HG03442 (cell line): ENCODE measurements at regions not wholly inside any gene's neighbourhood (a gene's known extent, or its start where the extent isn't known, plus 50 kb on each side); places are given as distances from the start of the nearest gene placed in this dataset.
"Not testable (repeated sequence)": the region's sequence is repeated elsewhere in the genome, so short reads cannot be mapped to it uniquely, and the experiment has no call there.

Experiments used
- ATAC-seq: cut with Tn5 transposase; IDR thresholded peaks from one replicate; pipeline ENCODE4 v1.9.1; 2021; ENCODE audit warnings: mild to moderate bottlenecking, moderate library complexity; ENCODE audit not compliant: unreplicated experiment

GRCh38 chr16:10272250-10272854 lies 90.1 kb upstream of the GRIN2A start:
- ATAC-seq = not testable (repeated sequence)

DNA sequence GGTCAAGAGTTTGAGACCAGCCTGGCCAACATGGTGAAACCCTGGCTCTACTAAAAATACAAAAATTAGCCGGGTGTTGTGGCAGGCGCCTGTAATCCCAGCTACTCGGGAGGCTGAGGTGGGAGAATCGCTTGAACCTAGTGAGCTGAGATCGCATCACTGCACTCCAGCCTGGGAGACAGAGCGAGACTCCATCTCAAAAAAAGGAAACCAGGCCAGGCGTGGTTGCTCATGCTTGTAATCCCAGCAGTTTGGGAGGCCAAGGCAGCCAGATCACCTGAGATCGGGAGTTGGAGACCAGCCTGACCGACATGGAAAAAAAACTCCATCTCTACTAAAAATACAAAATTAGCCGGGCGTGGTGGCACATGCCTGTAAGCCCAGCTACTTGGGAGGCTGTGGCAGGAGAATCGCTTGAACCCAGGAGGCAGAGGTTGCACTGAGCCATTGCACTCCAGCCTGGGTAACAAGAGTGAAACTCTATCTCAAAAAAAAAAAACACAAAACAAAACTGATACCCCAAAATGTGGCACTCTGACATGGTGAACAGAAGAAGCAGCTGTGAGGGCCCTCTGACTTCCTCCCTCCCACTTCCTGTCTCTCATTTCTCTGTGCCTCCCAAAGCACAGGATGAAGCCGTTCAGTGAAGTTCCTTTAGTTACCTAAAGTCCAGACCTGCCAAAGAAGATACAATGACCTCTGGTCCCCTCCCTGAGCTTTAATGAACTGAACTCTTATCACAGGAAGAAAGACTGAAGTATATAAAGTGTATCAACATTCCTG lies 93.2 kb upstream of the GRIN2A start:
- ATAC-seq = peak; percentile 82

DNA sequence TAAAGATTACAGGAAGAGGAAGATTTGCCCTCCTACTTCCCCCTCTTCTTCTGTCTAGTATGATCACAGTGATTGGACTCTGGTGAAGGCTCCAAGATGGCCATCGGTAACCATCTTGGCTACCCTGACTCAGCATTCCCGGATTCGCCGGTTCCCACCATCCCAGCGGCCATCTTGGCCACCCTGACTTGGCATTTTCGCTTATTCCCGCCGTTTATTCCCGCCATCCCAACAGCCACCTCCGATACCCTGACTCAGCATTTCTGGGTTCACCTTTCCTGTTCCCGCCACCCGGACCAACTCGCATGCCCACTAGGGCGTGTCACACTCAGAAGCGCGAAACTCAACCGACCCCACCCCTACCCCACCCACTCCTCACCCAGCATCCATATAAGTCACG lies 95.4 kb upstream of the GRIN2A start:
- ATAC-seq = no peak

GRCh38 chr16:10280262-10281170 lies 98.3 kb upstream of the GRIN2A start:
- peak; percentile 35 for ATAC-seq

DNA sequence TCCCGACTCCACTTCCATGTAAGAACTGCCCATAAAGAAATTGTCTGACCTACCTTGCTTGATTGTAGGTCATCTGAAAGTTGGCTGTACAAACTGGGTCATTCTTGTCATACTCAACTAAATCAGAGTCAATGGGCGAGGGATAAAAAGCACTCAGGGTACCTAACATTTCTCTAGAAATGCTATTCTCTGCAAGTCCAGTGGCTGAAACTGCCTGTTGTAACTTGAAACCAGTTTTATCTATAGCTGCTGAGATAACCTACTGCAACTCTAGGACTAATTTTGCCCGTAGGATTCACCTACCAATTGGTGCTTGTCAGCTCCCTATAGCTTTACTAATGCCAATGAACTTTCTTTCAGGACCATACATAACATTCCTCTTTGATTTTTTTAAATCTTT lies 100.1 kb upstream of the GRIN2A start:
- ATAC-seq = no peak

DNA sequence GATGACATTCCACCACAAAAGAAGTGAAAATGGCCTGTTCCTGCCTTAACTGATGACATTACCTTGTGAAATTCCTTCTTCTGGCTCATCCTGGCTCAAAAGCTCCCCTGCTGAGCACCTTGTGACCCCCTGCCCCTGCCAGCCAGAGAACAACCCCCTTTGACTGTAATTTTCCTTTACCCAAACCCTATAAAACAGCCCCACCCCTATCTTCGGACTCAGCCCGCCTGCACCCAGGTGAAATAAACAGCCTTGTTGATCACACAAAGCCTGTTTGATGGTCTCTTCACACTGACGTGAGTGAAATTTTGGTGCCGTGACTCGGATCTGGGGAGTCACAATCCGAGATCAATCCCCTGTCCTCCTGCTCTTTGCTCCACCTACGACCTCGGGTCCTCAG lies 101.0 kb upstream of the GRIN2A start:
- not testable (repeated sequence) for ATAC-seq

DNA sequence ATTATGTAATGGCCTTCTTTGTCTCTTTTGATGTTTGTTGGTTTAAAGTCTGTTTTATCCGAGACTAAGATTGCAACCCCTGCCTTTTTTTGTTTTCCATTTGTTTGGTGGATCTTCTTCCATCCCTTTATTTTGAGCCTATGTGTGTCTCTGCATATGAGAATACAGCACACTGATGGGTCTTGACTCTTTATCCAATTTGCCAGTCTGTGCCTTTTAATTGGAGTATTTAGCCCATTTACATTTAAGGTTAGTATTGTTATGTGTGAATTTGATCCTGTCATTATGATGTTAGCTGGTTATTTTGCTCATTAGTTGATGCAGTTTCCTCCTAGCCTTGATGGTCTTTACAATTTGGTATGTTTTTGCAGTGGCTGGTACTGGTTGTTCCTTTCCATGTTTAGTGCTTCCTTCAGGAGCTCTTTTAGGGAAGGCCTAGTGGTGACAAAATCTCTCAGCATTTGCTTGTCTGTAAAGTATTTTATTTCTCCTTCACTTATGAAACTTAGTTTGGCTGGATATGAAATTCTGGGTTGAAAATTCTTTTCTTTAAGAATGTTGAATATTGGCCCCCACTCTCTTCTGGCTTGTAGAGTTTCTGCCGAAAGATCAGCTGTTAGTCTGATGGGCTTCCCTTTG lies 95.3 kb upstream of the ATF7IP2 start:
- not testable (repeated sequence) for ATAC-seq

DNA sequence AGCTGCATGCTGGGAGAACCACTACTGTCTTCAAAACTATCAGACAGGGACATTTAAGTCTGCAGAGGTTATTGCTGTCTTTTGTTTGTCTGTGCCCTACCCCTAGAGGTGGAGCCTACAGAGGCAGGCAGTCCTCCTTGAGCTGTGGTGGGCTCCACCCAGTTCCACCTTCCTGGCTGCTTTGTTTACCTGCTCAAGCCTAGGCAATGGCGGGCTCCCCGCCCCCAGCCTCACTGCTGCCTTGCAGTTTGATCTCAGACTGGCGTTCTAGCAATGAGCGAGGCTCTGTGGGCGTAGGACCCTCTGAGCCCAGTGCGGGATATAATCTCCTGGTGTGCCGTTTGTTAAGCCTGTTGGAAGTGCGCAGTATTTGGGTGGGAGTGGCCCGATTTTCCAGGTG lies 93.7 kb upstream of the ATF7IP2 start:
- not testable (repeated sequence) for ATAC-seq

DNA sequence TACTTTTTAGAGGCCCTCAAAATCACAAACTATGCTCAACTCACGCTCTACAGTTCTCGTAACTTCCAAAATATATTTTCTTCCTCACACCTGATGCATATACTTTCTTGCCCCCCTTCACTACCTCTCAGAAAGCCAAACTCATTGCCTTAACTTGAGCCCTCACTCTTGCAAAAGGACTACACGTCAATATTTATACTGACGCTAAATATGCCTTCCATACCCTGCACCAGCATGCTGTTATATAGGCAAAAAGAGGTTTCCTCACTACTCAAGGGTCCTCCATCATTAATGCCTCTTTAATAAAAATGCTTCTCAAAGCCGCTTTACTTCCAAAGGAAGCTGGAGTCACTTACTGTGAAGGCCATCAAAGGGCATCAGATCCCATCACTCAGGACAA lies 92.9 kb upstream of the ATF7IP2 start:
- ATAC-seq = not testable (repeated sequence)

GRCh38 chr16:10294153-10294552 lies 91.7 kb upstream of the ATF7IP2 start:
- ATAC-seq = not testable (repeated sequence)

GRCh38 chr16:10296956-10297340 lies 88.9 kb upstream of the ATF7IP2 start:
- ATAC-seq = peak; percentile 15

GRCh38 chr16:10297341-10298006 lies 88.4 kb upstream of the ATF7IP2 start:
- peak; percentile 97 for ATAC-seq

DNA sequence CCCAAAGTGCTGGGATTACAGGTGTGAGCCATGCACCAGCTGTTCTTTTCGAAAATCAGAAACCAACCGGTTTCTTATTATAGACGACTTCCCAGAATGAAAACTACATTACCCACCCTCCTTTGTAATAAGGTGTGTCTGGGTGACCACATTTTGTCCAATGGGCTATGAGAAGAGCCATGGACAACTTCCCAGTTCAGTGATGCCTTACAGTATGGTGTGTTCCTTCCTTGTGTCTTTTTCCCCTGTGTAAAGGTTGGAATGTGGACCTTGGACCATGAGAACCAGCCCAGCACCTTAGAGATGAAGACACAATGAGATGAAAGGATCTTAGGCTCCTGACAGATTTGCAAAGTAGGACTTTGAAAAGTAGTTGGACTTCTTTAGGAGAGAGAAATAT lies 85.0 kb upstream of the ATF7IP2 start:
- ATAC-seq = no peak

GRCh38 chr16:10301547-10301946 lies 84.3 kb upstream of the ATF7IP2 start:
- not testable (repeated sequence) for ATAC-seq

GRCh38 chr16:10305912-10306311 lies 79.9 kb upstream of the ATF7IP2 start:
- ATAC-seq = no peak

DNA sequence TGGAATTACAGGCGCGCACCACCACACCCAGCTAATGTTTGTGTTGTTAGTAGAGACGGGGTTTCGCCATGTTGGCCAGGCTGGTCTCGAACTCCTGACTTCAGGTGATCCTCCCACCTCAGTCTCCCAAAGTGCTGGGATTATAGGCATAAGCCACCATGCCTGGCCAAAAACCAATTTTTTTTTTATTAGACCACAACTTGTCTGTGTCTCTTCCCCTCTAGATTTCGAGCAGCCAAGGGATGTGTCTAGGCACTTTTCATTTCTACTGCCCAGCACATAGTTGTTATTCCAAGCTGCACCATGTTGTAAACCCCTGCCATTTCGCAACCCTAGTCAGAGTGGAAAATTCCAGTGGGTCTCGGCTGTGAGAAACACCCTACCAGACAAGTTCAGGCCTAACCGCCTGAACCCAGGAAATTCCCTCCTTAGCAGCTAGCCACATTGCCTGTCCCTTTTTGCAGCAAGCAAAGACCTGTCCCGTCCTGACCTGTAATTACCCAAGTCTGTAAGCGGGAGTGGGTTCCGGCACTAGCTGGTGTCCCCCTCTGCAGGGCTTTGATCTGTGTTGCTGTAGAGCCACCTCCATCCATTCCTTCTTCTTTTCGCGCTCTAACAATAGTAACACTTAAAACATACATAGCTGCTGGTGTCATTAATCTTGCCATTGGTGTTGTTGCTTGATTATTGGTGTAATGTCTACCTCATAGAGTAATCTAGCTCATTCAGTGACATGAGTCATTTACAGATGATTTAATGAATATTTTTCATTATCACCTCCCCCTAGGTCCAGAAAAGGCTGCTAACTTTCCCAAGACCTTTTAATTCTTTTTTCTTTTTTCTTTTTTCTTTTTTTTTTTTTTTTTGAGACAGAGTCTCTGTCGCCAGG lies 77.3 kb upstream of the ATF7IP2 start:
- ATAC-seq = no peak

GRCh38 chr16:10309271-10309932 lies 76.5 kb upstream of the ATF7IP2 start:
- ATAC-seq = no peak

- ATAC-seq = no peak
Observed at GRCh38 chr16:10312008-10312407, 73.9 kb upstream of the ATF7IP2 start.
